GM19324 (cell line): ENCODE measurements at regions not wholly inside any gene's neighbourhood (a gene's known extent, or its start where the extent isn't known, plus 50 kb on each side); places are given as distances from the start of the nearest gene placed in this dataset.

ENCODE experiments used
- ATAC-seq: cut with Tn5 transposase; IDR thresholded peaks from one replicate; pipeline ENCODE4 v1.9.1; 2021; ENCODE audit warnings: mild to moderate bottlenecking, moderate library complexity; ENCODE audit not compliant: unreplicated experiment, low FRiP score

DNA sequence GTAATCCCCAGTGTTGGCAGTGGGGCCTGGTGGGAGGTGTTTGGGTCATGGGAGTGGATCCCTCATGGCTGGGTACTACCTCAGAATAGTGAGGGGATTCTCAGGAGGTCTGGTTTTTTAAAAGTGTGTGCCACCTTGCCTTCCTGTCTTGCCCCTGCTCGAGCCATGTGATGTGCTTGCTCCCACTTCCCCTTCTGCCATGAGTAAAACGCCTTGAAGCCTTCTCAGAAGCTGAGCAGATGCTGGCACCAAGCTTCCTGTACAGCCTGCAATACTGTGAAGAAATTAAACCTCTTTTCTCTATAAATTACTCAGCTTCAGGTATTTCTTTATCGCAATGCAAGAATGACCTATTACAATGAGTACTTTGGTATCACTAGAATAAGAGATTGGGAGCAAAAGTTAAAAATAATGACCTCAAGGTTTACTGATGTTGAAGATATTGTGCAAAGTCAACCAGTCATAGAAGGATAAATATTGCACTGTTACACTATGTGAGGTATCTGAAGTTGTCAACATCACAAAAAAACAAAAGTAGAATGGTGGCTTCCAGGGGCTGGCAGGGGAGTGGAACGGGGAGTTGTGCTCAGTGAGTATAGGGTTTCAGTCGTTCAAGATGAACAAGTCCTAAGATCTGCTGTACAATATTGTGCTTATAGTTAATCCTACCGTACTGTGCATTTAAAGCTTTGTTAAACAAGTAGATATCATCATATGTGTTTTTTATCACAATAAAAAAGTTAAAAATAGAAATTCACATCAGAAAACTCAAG, 938.3 kb upstream of the CNTNAP5 start:
- no peak for ATAC-seq

DNA sequence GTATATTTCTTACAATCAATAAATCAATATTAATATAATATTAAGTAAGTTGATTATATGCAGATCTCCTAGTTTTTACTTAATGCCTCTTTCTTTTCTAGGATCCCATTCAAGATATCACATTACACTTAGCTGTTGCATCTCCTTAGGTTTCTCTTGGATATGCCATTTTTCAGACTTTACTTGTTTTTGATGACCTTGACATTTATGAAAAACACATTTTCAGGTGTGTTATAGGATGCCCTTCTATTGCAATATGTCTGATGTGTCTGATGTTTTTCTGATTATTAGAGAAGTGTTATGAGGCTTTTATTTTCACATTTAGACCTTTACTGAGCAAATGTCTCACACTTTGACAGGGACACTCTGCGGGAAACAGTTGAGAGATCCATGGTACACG, 933.6 kb upstream of the CNTNAP5 start:
- no peak for ATAC-seq

DNA sequence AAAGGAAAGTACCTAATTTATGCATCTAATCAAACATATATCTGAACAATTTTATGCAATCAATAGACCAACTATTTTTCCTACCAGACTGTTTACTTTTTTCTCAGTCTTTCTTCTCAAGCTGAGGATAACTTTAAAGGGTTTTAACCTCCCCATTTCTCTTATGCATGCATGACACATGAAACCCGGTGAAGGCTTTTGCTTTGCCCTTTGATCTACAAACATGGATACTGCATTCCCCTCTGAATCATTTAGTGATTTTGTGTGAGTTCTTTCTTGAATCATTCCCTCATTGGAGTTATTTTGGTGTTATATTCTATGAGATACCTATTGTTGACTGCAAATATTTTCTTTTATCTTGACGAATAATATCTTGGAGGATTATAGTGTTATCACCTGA, 931.9 kb upstream of the CNTNAP5 start:
- no peak for ATAC-seq

DNA sequence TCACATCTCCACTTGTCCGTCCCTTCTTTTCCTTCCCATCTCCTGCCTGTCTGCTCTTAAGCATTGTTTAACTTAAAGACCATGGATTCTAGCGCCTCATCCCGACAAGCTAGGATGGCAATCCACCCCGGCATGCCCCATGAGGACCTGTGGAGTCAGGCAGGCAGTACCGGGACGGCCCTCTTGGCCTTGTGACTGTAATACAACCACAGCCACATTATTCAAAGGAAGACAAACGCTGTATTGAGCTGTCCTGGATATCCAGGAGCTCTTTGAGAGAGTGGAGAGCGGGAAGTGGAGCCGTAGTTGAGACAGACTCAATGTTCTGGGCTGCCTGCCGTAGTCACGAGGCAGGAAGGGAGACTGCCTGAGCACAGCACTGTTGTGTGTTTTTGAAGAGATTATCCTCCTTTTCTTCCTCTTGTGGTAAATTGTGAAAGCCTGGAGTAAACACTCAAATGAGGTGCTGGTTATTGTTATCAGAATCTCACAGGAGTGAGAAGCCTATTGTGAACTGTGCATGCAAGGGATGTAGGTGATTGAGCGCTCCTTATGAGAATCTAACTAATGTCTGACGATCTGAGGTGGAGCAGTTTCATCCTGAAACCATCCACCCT, 929.8 kb upstream of the CNTNAP5 start:
- no peak for ATAC-seq

DNA sequence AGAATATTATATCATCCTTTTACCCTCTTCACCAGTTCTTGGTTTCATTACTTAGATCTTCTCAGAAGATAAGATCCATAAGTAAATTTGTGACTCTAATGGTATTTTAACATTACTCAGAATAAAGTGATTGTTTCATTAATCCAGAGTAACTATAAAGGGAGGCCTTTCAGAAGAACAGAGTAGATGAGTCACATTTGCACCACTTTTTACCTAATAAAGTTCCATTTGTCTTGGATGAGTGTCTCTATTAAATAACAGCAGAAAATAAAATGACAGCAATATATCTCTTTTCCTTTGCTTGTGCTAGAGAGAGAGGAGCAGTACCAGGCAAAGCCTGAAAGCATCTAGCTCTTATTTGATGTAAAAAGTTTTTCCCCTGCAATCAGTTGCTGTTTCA, 926.5 kb upstream of the CNTNAP5 start:
- ATAC-seq: no peak

DNA sequence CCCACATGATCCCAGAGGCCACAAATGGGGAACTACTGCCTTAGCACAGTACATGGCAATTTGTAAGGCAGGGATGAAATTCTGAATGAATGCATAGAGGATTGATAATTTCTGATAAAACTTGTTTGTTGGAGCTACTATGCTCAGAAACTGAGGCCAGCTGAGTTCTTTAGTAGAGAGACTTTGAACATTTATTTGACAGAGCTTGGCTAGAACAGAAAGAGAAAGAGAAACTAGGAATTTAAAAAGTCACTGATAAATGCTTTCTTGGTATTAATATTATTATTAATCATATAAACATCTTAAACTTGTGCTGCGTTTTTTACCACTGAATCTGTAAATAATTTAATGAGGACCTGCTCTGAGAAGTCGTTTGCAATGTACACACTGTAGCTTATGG, 923.7 kb upstream of the CNTNAP5 start:
- ATAC-seq: no peak

DNA sequence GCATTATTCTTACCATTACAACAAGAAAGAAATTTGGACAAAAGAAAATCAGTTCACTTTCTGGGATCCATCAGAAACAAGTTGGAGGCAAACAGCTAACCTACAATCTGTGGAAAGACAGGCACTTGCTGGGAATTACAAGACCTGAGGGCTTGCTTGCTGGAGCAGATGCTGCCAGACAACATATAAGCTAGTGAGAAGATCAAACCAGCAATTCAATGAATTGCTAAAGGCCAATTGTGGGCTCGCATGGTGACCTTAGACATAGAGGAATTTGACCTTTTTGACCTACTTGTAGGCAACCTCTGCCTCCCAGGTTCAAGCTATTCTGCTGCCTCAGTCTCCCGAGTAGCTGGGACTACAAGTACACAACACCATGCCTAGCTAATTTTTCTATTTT, 921.2 kb upstream of the CNTNAP5 start:
- ATAC-seq: no peak

DNA sequence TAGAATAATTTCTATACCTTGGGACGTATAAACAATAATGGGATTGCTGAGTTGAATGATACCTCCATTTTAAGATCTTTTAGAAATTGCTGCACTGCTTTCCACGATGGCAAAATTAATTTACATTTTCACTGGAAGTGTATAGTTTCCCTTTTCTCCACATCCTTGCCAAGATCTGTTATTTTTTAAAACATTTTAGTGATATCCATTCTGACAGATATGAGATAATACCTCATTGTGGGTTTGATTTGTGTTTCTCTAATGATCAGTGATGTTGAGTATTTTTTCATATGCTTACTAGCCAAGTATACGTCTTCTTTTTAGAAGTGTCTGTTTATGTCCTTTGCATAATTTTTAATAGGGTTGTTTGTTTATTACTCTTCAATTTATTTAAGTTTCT, 908.5 kb upstream of the CNTNAP5 start:
- ATAC-seq: no peak

DNA sequence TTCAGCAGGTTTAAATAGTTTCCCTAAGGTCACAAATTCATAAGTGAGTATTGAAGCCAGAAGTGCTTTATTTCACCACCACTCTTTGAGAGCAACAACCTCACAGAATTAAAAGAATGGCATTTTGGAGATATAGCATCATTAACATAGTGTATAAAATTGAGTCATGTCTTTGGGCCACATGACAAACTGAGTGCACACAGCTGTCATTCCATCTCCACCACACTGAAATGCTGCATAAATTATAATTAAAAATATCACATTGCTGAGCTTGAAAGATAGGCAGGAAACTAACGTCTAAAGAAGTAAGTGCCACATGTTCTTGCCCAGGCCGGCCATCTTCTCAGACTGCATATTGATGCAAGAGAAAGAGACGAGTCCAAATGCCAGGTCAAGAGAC, 897.9 kb upstream of the CNTNAP5 start:
- ATAC-seq: no peak

DNA sequence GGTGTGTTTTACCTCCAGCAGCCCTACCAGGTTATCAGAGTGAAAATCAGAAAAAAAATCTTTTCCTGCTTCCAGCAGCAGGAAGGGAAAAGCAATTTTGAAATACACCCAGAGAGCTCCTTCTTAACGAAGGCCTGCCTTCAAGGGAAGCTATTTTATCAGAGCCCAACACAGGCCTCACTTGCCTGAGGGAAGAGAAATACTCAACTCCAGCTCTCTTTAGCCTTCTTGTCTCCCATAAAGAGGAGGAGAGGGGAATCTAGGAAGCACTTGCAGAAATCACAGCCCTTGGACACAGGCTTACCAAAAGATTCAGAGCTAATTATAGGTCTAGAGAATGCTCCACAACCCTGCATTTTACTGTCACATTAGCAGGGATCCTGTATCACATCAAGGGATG, 896.1 kb upstream of the CNTNAP5 start:
- no peak for ATAC-seq

DNA sequence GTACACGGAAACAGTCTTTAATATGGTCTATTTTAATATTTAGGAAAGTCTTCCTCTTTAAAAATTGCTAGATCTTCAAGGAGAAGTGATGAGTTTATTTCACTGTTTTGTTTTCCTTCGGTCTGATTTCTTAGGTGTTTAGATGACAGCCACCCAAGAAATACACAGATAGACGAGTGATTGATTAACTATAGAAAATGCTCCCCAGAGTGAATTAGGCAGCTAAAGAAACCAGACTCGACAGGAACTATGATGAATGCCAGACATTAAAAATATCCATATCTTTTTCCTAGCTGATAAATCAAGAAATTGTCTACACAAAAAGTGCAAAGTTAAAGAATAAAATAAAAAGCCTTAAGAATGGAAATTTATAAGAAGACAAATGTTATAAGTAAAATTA, 888.7 kb upstream of the CNTNAP5 start:
- ATAC-seq: no peak

DNA sequence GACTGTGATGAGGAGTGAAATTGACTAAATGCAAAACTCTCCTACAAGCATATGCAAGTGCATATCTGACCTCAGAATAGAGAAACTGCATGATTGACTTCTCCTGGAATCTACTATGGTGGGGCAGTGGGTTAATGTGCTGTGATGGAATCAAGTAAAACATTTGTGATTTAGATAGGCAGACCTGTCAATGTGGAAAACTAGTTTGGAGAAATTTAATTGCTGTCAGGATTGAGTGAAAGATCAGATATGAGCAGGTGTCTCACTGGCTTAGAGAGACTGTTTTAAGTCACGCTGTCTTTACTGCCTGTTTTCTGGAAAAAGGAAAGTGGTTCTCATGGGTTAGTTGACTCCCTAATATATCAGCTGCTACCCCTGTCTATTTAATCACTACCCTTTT, 881.0 kb upstream of the CNTNAP5 start:
- ATAC-seq: no peak

DNA sequence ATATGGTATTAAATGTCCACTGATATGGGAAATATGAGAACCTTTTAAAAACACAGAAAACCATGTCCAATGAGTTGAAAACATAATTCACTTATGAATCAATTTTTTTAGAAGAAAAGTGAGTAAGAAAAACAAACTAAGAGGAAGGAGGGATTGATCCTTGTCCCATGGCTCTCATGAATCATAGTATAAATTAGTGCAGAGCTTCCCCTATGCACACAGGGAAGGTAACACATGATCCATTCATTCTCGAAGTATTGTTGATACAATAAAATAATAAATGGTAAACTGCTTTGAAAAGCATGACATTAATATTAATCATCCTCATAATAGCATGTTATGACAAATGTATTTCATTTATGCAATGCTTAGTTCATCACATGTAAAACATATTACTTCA, 872.0 kb upstream of the CNTNAP5 start:
- ATAC-seq: no peak

DNA sequence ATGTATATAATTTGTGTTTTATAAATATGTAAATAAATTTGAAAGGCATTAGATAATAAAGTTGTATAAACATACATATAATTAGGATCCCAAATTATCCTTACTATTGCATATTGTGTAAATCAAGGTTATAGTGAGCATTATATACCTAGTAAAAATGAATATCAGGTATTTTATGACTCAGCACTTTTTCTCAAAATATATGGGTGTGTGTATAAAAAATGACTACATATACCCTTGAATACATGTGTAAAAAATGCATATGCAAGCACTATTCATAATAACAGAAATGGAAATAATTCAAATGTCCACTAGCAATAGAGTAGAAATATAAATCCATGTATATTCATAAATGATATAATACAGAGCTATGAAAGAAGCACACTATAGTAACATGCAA, 870.9 kb upstream of the CNTNAP5 start:
- no peak for ATAC-seq

DNA sequence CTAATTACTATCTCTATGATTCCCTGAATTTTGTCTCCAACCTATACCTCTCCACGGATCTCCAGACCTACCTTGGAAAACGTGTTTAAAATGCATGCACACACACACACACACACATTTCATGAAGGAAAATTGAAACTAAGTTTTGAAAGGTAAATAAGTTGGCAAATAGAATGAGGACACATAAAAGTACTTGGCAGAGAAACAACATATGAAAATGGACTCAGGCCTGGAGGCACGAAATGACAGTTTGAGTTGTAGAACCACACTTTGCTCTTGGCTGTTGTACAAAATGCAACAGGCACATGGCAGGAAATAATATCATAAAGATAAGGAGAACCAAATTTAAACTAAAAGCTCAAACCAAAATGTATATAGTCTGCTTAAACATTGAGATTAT, 868.1 kb upstream of the CNTNAP5 start:
- ATAC-seq: no peak

DNA sequence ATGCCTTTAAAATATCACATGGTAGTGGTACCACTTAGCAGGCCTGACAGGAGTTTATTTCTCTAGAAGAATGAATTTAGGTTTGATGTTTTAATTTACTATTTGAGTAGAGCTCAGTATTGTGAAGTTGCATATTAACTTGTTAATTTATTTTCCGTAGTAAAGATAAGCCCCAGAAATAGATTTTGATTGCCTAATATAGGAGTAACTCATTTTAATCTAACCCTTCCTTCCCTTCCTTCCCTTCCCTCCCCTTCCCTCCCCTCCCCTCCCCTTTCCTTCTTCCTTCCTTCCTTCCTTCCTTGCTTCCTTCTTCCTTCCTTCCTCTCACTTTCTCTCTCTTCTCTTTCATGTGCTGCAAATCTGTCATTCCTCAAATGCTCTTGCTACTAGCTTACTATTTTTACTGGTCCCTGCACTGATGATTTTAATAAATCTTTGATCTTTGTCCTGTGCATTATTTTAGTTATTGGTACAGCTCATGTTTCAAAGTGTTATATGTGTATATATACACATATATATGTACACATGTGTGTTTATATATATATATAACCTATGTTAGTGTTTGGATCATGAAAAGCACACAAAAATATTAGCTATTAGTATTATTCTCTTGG, 862.6 kb upstream of the CNTNAP5 start:
- no peak for ATAC-seq

DNA sequence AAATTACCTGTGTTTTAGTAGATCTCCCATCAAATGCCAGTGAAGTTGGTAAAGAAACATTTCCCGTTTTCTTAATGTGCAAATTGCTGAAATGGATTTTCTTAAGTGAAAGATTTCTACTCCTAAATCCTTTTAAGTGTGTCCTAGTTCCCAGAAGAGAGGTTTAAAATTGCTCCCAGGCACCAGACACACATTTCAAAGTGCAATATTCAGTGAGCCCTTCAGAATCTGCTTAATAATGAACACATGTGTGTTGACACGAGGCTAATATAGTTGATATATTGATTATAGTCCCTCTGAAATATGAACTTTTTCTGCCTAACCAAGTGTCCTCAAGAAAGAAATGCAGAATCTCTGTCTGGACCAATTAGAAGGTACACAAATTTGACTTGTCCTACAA, 861.7 kb upstream of the CNTNAP5 start:
- ATAC-seq: no peak

DNA sequence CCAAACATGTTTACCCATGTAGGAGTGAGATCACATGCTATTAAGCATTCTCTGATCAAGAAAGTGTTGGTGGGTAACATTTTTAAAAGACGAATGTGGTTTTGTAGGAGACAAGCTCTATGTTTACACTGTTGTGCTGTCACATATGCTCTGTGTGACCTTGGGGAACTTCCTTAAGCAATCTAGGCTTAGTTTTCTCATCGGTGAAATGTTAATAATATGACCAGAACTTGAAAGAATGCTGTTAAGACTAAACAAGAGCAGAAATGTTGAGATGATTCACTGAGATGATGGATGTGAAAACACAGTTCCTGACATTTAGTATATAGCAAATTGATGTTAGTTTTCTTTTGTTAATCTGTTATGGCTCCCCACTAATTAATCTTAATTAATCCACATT, 860.9 kb upstream of the CNTNAP5 start:
- ATAC-seq: no peak

DNA sequence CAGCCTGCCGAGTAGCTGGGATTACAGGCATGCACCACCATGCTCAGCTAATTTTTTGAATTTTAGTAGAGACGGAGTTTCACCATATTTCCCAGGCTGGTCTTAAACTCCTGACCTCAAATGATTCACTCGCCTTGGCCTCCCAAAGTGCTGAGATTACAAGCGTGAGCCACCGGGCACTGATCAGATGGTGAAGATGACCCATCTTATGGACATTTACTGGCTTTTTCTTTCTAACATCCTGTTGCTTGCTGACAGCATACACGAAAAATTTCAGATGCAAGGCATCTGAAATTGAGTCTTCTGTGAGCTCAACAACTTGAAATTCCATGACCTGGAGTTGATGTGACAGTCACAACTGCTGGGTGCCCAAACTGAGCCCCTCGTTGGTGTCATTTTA, 859.5 kb upstream of the CNTNAP5 start:
- ATAC-seq: no peak

DNA sequence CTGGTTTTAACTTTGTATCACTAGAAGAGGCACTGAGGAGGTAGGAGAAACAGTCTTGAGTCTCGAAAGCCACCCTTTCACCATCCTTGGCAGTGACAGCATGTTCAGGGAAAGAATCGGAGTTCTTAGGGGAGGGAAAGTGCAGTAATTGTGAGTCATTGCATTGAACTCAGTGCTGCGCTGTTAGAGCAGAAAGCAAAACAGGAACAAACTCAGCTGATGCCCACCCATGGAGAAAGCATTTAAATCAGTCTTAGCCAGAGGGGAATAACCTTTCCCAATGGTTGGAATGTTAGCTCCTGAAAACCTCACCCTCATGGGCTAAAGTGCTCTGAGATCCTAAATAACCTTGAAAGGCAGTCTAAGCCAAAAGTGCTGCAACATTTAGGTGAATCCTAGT, 845.6 kb upstream of the CNTNAP5 start:
- ATAC-seq: no peak

DNA sequence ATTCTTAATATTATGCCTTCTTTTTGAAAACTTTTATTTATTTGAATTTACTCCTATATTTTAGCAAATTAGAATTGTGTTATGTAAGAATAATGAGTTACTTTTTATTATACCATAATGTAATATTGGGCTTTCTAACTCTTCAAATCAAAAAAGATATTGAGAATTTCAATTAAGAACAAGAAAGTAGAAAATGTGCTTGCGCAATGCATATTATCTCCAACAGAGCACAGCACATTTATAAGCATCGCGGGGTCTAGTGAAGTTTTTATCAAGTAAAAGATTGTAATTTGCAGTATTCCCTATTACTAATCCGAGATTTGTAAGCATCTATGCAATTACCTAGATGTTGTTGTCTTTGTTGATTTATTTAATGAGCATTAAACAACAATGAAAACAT, 829.1 kb upstream of the CNTNAP5 start:
- ATAC-seq: no peak

DNA sequence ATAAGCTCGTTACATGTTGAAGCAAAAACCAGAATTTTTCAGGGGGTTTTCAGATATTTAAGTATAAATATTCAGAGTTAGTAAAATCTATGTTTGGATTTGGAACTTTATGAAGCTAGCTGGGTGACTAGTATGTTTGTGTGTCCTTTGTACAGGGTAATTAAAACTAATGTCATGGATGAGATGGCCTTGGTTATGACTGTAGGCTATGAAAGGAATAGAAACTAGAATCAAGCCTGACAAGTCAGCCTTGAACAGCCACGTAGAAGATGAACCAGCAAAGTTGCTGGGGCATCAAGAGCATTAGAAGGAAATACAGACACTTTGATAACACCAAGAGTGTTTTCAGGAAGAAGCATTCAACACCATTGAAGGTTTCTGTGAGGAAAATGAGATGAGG, 825.1 kb upstream of the CNTNAP5 start:
- ATAC-seq: no peak
